Embryonic facial prominence (tissue), 1 donor: ENCODE measurements at regions not wholly inside any gene's neighbourhood (a gene's known extent, or its start where the extent isn't known, plus 50 kb on each side); places are given as distances from the start of the nearest gene placed in this dataset.

Source experiments
- DNase-seq: peaks from one replicate; pipeline ENCODE4 v3.0.0-alpha.2; 2016; ENCODE audit errors: extremely low spot score

DNA sequence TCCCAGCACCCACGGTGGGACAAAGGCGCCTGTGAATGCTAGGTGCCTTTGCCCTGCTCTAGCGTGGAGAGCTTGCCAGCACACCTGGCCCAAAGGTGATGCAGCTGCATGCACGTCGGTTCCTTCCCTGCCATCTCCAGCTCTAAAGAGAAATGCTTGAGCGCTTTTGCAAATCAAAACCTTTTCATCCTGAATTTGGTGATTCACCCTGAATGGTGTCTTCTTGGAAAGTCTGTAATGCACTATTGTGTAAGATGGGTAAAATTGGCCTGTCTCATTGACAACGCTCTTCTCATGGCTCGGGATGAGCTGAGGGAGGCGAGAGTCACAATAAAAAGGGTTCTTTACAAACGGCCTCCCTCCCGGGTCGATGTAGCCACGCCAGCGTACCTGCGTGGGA is 103.1 kb upstream of the ID4 start:
- no peak for DNase-seq

DNA sequence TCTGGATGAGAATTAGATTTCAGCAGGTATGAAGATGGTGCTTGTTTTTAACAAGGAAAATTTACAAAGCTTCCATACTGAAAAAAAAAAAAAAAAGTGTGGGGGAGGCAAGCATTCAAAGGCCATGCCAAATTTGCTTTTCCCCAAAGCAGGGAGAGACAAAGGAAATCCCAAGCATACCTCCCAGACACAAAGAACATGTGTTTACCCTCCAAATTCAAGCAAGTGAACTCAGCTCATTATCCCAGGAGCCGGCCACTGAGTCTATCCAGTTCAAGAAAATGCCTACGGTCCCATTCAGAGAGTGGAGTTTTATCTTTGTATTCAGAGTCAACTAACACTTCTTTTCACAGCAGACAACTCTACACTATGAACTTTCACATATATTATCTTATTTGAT is 102.7 kb upstream of the ID4 start:
- DNase-seq: no peak

DNA sequence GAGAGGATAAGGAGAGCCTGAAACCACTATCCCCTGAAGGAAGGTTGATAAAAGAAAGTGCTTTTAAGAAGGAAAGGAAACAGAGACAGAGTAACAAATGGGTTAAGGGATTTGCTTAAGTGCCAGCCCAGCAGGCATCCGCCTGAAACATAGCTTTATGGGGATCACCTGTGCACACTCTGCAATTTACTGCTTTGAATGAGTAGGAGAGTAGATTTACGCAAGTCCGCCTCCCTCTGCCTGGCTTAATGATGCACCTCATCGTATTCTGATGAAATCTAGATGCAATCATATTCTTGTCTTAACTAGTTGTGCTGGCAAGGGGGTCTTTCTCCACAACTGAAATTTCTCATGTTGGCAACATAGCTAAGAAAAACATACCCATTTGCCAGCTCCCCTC is 101.1 kb upstream of the ID4 start:
- no peak for DNase-seq

GRCh38 chr6:19738010-19738409 is 99.2 kb upstream of the ID4 start:
- DNase-seq: no peak

GRCh38 chr6:19749722-19750121 is 87.4 kb upstream of the ID4 start:
- DNase-seq: no peak

- no peak for DNase-seq
These were observed 84.4 kb upstream of the ID4 start for GRCh38 chr6:19752746-19753145.

- DNase-seq: no peak
These were observed 83.3 kb upstream of the ID4 start for GRCh38 chr6:19753826-19754225.

DNA sequence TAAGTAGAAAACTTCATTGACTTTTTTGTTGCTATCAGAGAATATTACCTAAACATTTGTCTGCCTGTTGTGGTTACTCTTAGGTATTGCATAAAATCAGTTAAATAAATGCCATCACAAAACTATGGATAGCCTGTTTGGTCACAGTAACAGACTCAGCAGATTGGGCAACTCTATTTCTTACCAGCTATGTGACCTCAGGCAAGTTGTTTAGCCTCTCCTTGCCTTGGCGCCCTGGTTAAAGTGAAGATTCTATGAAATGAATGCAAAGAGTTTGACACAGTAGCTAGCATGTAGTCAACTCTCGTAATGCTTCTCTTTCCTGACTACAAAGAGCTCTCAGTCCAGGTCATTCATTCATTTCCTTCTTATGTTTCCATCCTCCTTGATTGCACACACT is 82.5 kb upstream of the ID4 start:
- no peak for DNase-seq

- no peak for DNase-seq
These were observed 82.0 kb upstream of the ID4 start for GRCh38 chr6:19755181-19755580.

- no peak for DNase-seq
These were observed 80.1 kb upstream of the ID4 start for GRCh38 chr6:19757036-19757435.

DNA sequence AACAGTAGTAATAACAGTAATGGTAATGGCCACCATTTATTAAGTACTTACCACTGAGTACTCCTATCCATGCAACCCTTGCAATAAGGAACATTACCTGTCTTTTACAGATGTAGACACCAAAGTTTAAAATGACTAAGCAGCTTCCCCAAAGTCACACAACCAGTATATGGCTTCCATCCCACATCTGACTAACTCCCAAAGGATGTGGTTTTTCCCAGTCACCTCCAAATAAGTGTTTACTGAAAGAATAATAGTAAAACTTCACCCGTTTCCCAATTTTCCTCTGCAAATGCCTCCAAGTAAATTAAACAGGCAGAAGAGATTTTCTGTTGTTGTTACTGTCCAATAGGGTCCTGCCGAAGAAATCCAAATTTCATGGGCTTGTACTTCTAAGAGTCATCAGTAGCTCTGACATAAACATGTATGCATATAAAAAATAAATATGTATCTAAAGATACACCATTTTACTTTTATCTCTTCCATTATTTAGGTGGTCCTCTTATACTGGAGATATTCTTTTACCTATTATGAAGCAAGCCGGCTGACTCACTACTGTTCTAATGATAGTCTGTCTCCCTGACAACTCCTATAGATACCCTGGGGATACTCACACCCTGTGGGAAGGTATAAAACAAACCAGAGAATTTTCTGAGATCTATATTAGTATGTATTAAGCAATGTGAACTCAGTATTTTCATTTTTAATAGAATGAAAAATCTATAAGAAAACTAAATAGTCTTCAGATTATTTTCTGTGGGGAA is 77.9 kb upstream of the ID4 start:
- DNase-seq: no peak

GRCh38 chr6:19761121-19761520 is 76.0 kb upstream of the ID4 start:
- no peak for DNase-seq

DNA sequence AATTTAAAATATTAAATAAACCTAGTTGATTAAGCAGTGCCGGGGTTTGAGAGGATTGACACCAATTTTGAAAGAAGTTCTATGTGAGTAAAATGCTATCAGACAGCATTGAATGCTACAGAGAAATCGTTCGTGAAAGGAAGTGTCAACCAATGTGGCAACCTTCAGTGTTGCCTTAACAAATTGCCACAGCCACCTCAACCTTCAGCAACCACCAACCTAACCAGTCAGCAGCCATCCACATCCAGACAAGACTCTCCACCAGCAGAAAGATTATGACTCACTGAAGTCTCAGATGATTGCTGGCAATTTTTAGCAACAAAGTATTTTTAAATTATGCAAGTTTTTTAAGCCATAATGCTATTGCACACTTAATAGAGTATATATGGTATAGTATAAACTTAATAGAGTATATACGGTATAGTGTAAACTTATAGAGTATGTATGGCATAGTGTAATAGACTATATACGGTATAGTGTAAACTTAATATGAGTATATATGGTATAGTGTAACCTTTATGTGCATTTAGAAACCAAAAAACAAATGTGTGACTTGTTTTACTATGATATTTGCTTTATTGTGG is 65.3 kb upstream of the ID4 start:
- no peak for DNase-seq

DNA sequence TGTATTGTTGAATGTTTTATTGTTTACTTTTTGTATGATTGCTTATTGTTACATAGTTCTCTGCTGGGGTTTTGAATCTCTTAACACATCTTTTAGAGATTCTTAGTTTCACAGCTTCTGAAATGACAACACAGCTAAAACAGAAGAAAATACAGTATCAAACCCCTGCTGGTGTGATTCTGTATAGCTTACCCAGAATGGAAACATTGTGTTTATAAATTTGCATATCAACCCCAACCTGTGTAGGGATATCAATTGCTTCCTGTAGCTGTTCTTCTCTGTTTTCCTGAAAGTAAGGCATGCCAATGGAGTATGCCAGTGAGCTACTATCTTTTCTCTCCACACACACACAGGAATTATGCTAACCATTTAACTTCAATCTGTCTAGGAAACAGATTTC is 64.3 kb upstream of the ID4 start:
- DNase-seq: no peak

GRCh38 chr6:19781269-19781668 is 55.9 kb upstream of the ID4 start:
- DNase-seq: no peak

GRCh38 chr6:19782588-19782987 is 54.6 kb upstream of the ID4 start:
- DNase-seq: no peak
